NB4 (cell line): ENCODE measurements at regions not wholly inside any gene's neighbourhood (a gene's known extent, or its start where the extent isn't known, plus 50 kb on each side); places are given as distances from the start of the nearest gene placed in this dataset.

Experiments
- DNase-seq: peaks from one replicate; pipeline ENCODE4 v3.0.0; 2010; ENCODE audit warnings: low read depth
- H3K4me3 ChIP-seq: one replicate; pipeline ENCODE4 v1.5.1; 2011; ENCODE audit warnings: mild to moderate bottlenecking, low read depth, low read length, moderate library complexity
- CTCF ChIP-seq: IDR thresholded peaks from one replicate; pipeline ENCODE4 v1.5.1; 2012; ENCODE audit warnings: low read depth, low read length
- MAX ChIP-seq: IDR thresholded peaks from 2 replicates; pipeline ENCODE4 v1.6.1; 2011; ENCODE audit warnings: low read depth, low read length
- MYC ChIP-seq: IDR thresholded peaks from 2 replicates; pipeline ENCODE4 v1.6.1; 2011; ENCODE audit warnings: low read depth, low read length
- POLR2A ChIP-seq: IDR thresholded peaks from 2 replicates; pipeline ENCODE4 v1.6.1; 2011; ENCODE audit warnings: mild to moderate bottlenecking; ENCODE audit not compliant: insufficient read length; ENCODE audit errors: extremely low read depth

GRCh38 chr6:164442572-164442971, 866.8 kb downstream of the C6orf118 start:
- no peak for DNase-seq
- no peak for TF ChIP-seq POLR2A
- no peak for TF ChIP-seq MYC
- no peak for TF ChIP-seq CTCF
- TF ChIP-seq MAX: no peak

GRCh38 chr6:164439331-164439730, 870.1 kb downstream of the C6orf118 start:
- H3K4me3 ChIP-seq: no peak overlapping the region
- DNase-seq: no peak
- TF ChIP-seq CTCF (no peak), POLR2A (no peak), MYC (no peak), MAX (no peak)

More at GRCh38 chr6:164442572-164442971, 866.8 kb downstream of the C6orf118 start:
- H3K4me3 ChIP-seq: no peak overlapping the region

GRCh38 chr6:164436976-164437375, 872.4 kb downstream of the C6orf118 start:
- no peak overlapping the region for H3K4me3 ChIP-seq
- TF ChIP-seq CTCF: no peak
- TF ChIP-seq MAX: no peak
- TF ChIP-seq MYC: no peak
- no peak for TF ChIP-seq POLR2A
- DNase-seq: no peak

GRCh38 chr6:164427728-164428402, 881.5 kb downstream of the C6orf118 start:
- DNase-seq: no peak
- no peak overlapping the region for H3K4me3 ChIP-seq
- TF ChIP-seq CTCF (no peak), MYC (no peak), MAX (no peak), POLR2A (no peak)

- TF ChIP-seq MYC (no peak), POLR2A (no peak), CTCF (no peak), MAX (no peak)
- H3K4me3 ChIP-seq: no peak overlapping the region
- DNase-seq: no peak
Measured at GRCh38 chr6:164424489-164424888, 884.9 kb downstream of the C6orf118 start.
